ENCODE measurements at regions not wholly inside any gene's neighbourhood (a gene's known extent, or its start where the extent isn't known, plus 50 kb on each side); places are given as distances from the start of the nearest gene placed in this dataset.

- H3K4me3 ChIP-seq (ENCODE audit: low read length) = no peak overlapping the region
- DNase-seq (no peak), ATAC-seq (ENCODE audit: poor library complexity) (no peak)
- peaks cover 9% of the 10 kb centered on the region for H3K4me1 Mint-ChIP-seq (ENCODE audit: low read depth)
- TF ChIP-seq, protein P1, sequence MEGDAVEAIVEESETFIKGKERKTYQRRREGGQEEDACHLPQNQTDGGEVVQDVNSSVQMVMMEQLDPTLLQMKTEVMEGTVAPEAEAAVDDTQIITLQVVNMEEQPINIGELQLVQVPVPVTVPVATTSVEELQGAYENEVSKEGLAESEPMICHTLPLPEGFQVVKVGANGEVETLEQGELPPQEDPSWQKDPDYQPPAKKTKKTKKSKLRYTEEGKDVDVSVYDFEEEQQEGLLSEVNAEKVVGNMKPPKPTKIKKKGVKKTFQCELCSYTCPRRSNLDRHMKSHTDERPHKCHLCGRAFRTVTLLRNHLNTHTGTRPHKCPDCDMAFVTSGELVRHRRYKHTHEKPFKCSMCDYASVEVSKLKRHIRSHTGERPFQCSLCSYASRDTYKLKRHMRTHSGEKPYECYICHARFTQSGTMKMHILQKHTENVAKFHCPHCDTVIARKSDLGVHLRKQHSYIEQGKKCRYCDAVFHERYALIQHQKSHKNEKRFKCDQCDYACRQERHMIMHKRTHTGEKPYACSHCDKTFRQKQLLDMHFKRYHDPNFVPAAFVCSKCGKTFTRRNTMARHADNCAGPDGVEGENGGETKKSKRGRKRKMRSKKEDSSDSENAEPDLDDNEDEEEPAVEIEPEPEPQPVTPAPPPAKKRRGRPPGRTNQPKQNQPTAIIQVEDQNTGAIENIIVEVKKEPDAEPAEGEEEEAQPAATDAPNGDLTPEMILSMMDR (IDR thresholded peaks at IDR 0.05) = no peak
- no peak overlapping the region for H3K27ac Mint-ChIP-seq
- H3K36me3 ChIP-seq (ENCODE audit: insufficient read depth, low read length) = no peaks in the 10 kb centered on the region
- H3K27ac ChIP-seq (ENCODE audit: low read depth in 1 of 2, low read length in 2 of 2) = no peak overlapping the region
- H3K9me3 Mint-ChIP-seq = no peaks in the 10 kb centered on the region
- H3K36me3 Mint-ChIP-seq (ENCODE audit: low read depth) = no peaks in the 10 kb centered on the region
- ChIA-PET POLR2A (no interaction called here), CTCF (no interaction called here)
- H3K27me3 ChIP-seq (ENCODE audit: control insufficient read depth in 1 of 2, insufficient read depth in 2 of 2, low read length in 2 of 2) = no peaks in the 10 kb centered on the region
- intact Hi-C loops (cut with DNase I, micrococcal nuclease) = no loop called here
- peaks cover 21% of the 10 kb centered on the region for H3K4me1 ChIP-seq (ENCODE audit: insufficient read depth, low read length)
- no peaks in the 10 kb centered on the region for H3K27me3 Mint-ChIP-seq
- peaks cover 0 to 3% of the 10 kb centered on the region in 2 experiments for H3K9me3 ChIP-seq (ENCODE audit: control insufficient read depth in 1 of 2, insufficient read depth in 1 of 2, low read length in 2 of 2)
- H3K4me3 Mint-ChIP-seq = no peak overlapping the region
Measured at GRCh38 chr18:79579807-79580497, 99.7 kb upstream of the CTDP1 start.

DNA sequence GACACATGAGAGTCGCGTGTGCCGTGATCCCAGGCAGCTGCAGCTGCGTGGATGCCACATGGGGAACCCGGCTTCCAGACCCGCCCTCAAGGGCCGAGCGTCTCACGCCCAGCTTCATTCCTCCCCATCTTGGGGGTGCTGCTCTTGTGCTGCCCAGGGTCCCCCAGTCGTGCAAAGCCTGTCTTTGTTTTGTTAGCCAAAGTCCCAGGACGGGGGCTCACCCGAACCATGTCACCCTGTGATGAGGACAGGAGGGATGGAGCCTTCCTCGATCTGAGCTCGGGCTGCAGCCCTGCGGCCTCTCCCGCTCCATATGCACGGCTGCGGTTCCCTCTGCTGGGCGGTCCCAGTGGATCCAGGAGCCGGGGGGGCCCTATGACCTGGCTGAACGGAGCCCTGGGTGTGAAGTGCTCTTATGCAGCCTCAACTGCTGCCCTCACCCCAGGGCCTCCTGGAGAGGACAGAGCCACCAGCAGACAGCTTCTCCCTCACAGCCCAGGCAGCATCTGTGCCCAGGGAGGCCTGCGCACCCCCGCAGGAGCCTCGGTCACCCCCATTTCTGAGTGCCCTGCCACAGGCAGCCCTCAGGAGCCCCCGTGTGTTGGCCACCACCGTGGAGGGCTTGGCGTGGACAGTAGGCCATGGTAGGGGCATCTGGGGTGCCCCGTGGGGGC is 99.0 kb upstream of the CTDP1 start:
- Histone ChIP-seq H3K4me1 (ENCODE audit: insufficient read depth, low read length) (peaks cover 15% of the 10 kb centered on the region), H3K4me3 (ENCODE audit: low read length) (no peak overlapping the region), H3K27ac (ENCODE audit: low read depth in 1 of 2, low read length in 2 of 2) (no peak overlapping the region), H3K36me3 (ENCODE audit: insufficient read depth, low read length) (no peaks in the 10 kb centered on the region), H3K27me3 (ENCODE audit: control insufficient read depth in 1 of 2, insufficient read depth in 2 of 2, low read length in 2 of 2) (no peaks in the 10 kb centered on the region), H3K9me3 (ENCODE audit: control insufficient read depth in 1 of 2, insufficient read depth in 1 of 2, low read length in 2 of 2) (no peaks in the 10 kb centered on the region)
- intact Hi-C loops (cut with DNase I, micrococcal nuclease) = no loop called here
- Mint-ChIP-seq H3K4me3 (no peak overlapping the region), H3K4me1 (ENCODE audit: low read depth) (peaks cover 2% of the 10 kb centered on the region), H3K27ac (no peak overlapping the region), H3K36me3 (ENCODE audit: low read depth) (no peaks in the 10 kb centered on the region), H3K9me3 (no peaks in the 10 kb centered on the region), H3K27me3 (no peaks in the 10 kb centered on the region)
- ChIA-PET CTCF (no interaction called here), POLR2A (no interaction called here)
- DNase-seq = no peak
- TF ChIP-seq, protein P1 (IDR thresholded peaks at IDR 0.05) = no peak
- no peak for ATAC-seq (ENCODE audit: poor library complexity)

- ATAC-seq (ENCODE audit: poor library complexity) (no peak), DNase-seq (peak in 1 of 14 experiments; percentile 27)
- POLR2A ChIA-PET = no interaction called here
- TF ChIP-seq, protein P1 (IDR thresholded peaks at IDR 0.05) = no peak
- no peaks in the 10 kb centered on the region for H3K36me3 ChIP-seq (ENCODE audit: insufficient read depth, low read length)
- CTCF ChIA-PET = no interaction called here
- Mint-ChIP-seq H3K4me3 (no peak overlapping the region), H3K27ac (no peak overlapping the region), H3K9me3 (no peaks in the 10 kb centered on the region), H3K27me3 (no peaks in the 10 kb centered on the region), H3K4me1 (ENCODE audit: low read depth) (no peaks in the 10 kb centered on the region), H3K36me3 (ENCODE audit: low read depth) (no peaks in the 10 kb centered on the region)
- no peak overlapping the region for H3K4me3 ChIP-seq (ENCODE audit: low read length)
- H3K27ac ChIP-seq (ENCODE audit: low read depth in 1 of 2, low read length in 2 of 2) = no peak overlapping the region
- intact Hi-C loops (cut with DNase I, micrococcal nuclease) = no loop called here
- peaks cover 9% of the 10 kb centered on the region for H3K4me1 ChIP-seq (ENCODE audit: insufficient read depth, low read length)
- no peaks in the 10 kb centered on the region for H3K27me3 ChIP-seq (ENCODE audit: control insufficient read depth in 1 of 2, insufficient read depth in 2 of 2, low read length in 2 of 2)
- H3K9me3 ChIP-seq (ENCODE audit: control insufficient read depth in 1 of 2, insufficient read depth in 1 of 2, low read length in 2 of 2) = no peaks in the 10 kb centered on the region
Measured at GRCh38 chr18:79581406-79581805, 98.2 kb upstream of the CTDP1 start.
